VCaP (cell line): ENCODE measurements at regions not wholly inside any gene's neighbourhood (a gene's known extent, or its start where the extent isn't known, plus 50 kb on each side); places are given as distances from the start of the nearest gene placed in this dataset.

Source experiments
- H3K27ac ChIP-seq: fragments of 450-650 bp; 2 replicates; pipeline ENCODE4 v1.5.1; 2017
- CTCF ChIP-seq: fragments of 450-650 bp; conservative IDR thresholded peaks from 2 replicates; pipeline ENCODE4 v1.5.1; 2017; ENCODE audit warnings: mild to moderate bottlenecking, moderate library complexity

- TF ChIP-seq CTCF = no peak
- H3K27ac ChIP-seq = no peak overlapping the region
Observed at GRCh38 chr1:73359001-73359400, 839.0 kb downstream of the LRRIQ3 start.

GRCh38 chr1:73356485-73356884 is 841.5 kb downstream of the LRRIQ3 start:
- TF ChIP-seq CTCF = no peak
- H3K27ac ChIP-seq = no peak overlapping the region

GRCh38 chr1:73343947-73344346 is 854.0 kb downstream of the LRRIQ3 start:
- H3K27ac ChIP-seq = no peak overlapping the region
- TF ChIP-seq CTCF = no peak

- no peak for TF ChIP-seq CTCF
- no peak overlapping the region for H3K27ac ChIP-seq
Observed at GRCh38 chr1:73333847-73334503, 864.0 kb downstream of the LRRIQ3 start.

GRCh38 chr1:73331726-73332125 is 866.2 kb downstream of the LRRIQ3 start:
- H3K27ac ChIP-seq = no peak overlapping the region
- no peak for TF ChIP-seq CTCF

GRCh38 chr1:73327998-73328397 is 870.0 kb downstream of the LRRIQ3 start:
- TF ChIP-seq CTCF = no peak
- no peak overlapping the region for H3K27ac ChIP-seq

GRCh38 chr1:73327180-73327793 is 870.7 kb downstream of the LRRIQ3 start:
- TF ChIP-seq CTCF = no peak

More at GRCh38 chr1:73327180-73327793, 870.7 kb downstream of the LRRIQ3 start:
- H3K27ac ChIP-seq = no peak overlapping the region
